GM23248 (cell line): ENCODE measurements at regions not wholly inside any gene's neighbourhood (a gene's known extent, or its start where the extent isn't known, plus 50 kb on each side); places are given as distances from the start of the nearest gene placed in this dataset.
"Not testable (repeated sequence)": the region's sequence is repeated elsewhere in the genome, so short reads cannot be mapped to it uniquely, and the experiment has no call there.

ENCODE experiments used
- DNase-seq: peaks from one replicate; pipeline ENCODE4 v3.0.0-alpha.2; 2015
- H2AFZ ChIP-seq: fragments of 200-600 bp; sonication (generic); 2 replicates; pipeline ENCODE4 v1.6.1; 2016; ENCODE audit warnings: antibody characterized with exemption
- H3F3A ChIP-seq: fragments of 200-600 bp; sonication (generic); 2 replicates; pipeline ENCODE4 v1.6.1; 2016; ENCODE audit warnings: mild to moderate bottlenecking, antibody characterized with exemption, mixed run types; ENCODE audit not compliant: insufficient read depth
- H3K27ac ChIP-seq: fragments of 200-600 bp; sonication (generic); 2 replicates; pipeline ENCODE4 v1.5.1; 2016; ENCODE audit warnings: mild to moderate bottlenecking
- H3K27me3 ChIP-seq: fragments of 200-600 bp; sonication (generic); replicated peaks from 2 replicates; pipeline ENCODE4 v1.6.1; 2016; ENCODE audit warnings: mild to moderate bottlenecking; ENCODE audit not compliant: insufficient read depth
- H3K36me3 ChIP-seq: fragments of 200-600 bp; sonication (generic); 2 replicates; pipeline ENCODE4 v1.6.1; 2016; ENCODE audit warnings: low read depth, mild to moderate bottlenecking
- H3K4me1 ChIP-seq: fragments of 200-600 bp; sonication (generic); 2 replicates; pipeline ENCODE4 v1.6.1; 2016; ENCODE audit warnings: mild to moderate bottlenecking; ENCODE audit not compliant: insufficient read depth
- H3K4me2 ChIP-seq: fragments of 200-600 bp; sonication (generic); one replicate; pipeline ENCODE4 v1.6.1; 2016; ENCODE audit warnings: mild to moderate bottlenecking; ENCODE audit not compliant: unreplicated experiment
- H3K4me3 ChIP-seq: fragments of 200-600 bp; sonication (generic); 2 replicates; pipeline ENCODE4 v1.5.1; 2016; ENCODE audit warnings: mild to moderate bottlenecking
- H3K79me2 ChIP-seq: fragments of 200-600 bp; sonication (generic); 2 replicates; pipeline ENCODE4 v1.6.1; 2016; ENCODE audit warnings: mild to moderate bottlenecking; ENCODE audit not compliant: insufficient read depth
- H3K9ac ChIP-seq: fragments of 200-600 bp; sonication (generic); 2 replicates; pipeline ENCODE4 v1.6.1; 2016; ENCODE audit warnings: mild to moderate bottlenecking
- H3K9me2 ChIP-seq: fragments of 200-600 bp; sonication (generic); 2 replicates; pipeline ENCODE4 v1.6.1; 2016; ENCODE audit warnings: mixed run types, mild to moderate bottlenecking, moderate library complexity; ENCODE audit not compliant: insufficient read depth
- H3K9me3 ChIP-seq: fragments of 200-600 bp; sonication (generic); one replicate; pipeline ENCODE4 v1.6.1; 2017; ENCODE audit warnings: low read depth
- H4K20me1 ChIP-seq: fragments of 200-600 bp; sonication (generic); 2 replicates; pipeline ENCODE4 v1.6.0; 2016; ENCODE audit not compliant: insufficient read depth
- EZH2 ChIP-seq: fragments of 200-600 bp; sonication (generic); IDR thresholded peaks from 2 replicates; pipeline ENCODE4 v1.6.1; 2018; ENCODE audit warnings: antibody characterized with exemption, mild to moderate bottlenecking; ENCODE audit not compliant: insufficient read depth, poor library complexity, severe bottlenecking
- EZH2phosphoT487 ChIP-seq: fragments of 200-600 bp; sonication (generic); IDR thresholded peaks from 2 replicates; pipeline ENCODE4 v1.6.1; 2018; ENCODE audit warnings: antibody characterized with exemption, moderate library complexity, mild to moderate bottlenecking, low read depth; ENCODE audit not compliant: insufficient read depth
- WGBS, 2 experiments: methylation state at CpG; one replicate each; pipeline ENCODE4 v1.1.6; 2015 to 2017; ENCODE audit warnings: low lambda C conversion rate in 2 of 2, low coverage in 1 of 2; ENCODE audit errors: missing lambda C conversion rate in 2 of 2; 5-methylcytosine and 5-hydroxymethylcytosine counted together
- in situ Hi-C: fragments of 300-500 bp; cut with MboI; formaldehyde crosslinking; loops from 2 replicates; pipeline ENCODE4 v1.15.0; 2020

GRCh38 chr12:67788118-67788517 lies 139.6 kb downstream of the DYRK2 start:
- TF ChIP-seq EZH2 (no peak), EZH2phosphoT487 (no peak)
- H3K9me2 ChIP-seq: no peaks in the 10 kb centered on the region
- H3K4me2 ChIP-seq: no peak overlapping the region
- no peaks in the 10 kb centered on the region for H4K20me1 ChIP-seq
- no peak overlapping the region for H2AFZ ChIP-seq
- no peaks in the 10 kb centered on the region for H3K27me3 ChIP-seq
- no peaks in the 10 kb centered on the region for H3K36me3 ChIP-seq
- no peak for DNase-seq
- H3K4me3 ChIP-seq: no peak overlapping the region
- H3K9me3 ChIP-seq: no peaks in the 10 kb centered on the region
- in situ Hi-C loops: no loop called here
- 78 to 81% methylated on average over 5 of the region's 5 CpGs for WGBS, 2 experiments
- no peaks in the 10 kb centered on the region for H3K79me2 ChIP-seq
- H3K27ac ChIP-seq: no peak overlapping the region
- H3F3A ChIP-seq: no peaks in the 10 kb centered on the region
- H3K4me1 ChIP-seq: no peaks in the 10 kb centered on the region; the same call in 1 of the 2 replicates
- no peak overlapping the region for H3K9ac ChIP-seq

GRCh38 chr12:67789266-67789665 lies 140.7 kb downstream of the DYRK2 start:
- H3K9me3 ChIP-seq: no peaks in the 10 kb centered on the region
- no peak overlapping the region for H3K9ac ChIP-seq
- H4K20me1 ChIP-seq: no peaks in the 10 kb centered on the region
- no peaks in the 10 kb centered on the region for H3K36me3 ChIP-seq
- H3K27ac ChIP-seq: no peak overlapping the region
- H3K27me3 ChIP-seq: no peaks in the 10 kb centered on the region
- DNase-seq: no peak
- in situ Hi-C loops: no loop called here
- H3K4me2 ChIP-seq: no peak overlapping the region
- H3F3A ChIP-seq: no peaks in the 10 kb centered on the region
- no peak overlapping the region for H2AFZ ChIP-seq
- no peaks in the 10 kb centered on the region for H3K79me2 ChIP-seq
- no peak overlapping the region for H3K4me3 ChIP-seq
- no peaks in the 10 kb centered on the region for H3K9me2 ChIP-seq
- peaks cover 4% of the 10 kb centered on the region; the same call in 1 of the 2 replicates for H3K4me1 ChIP-seq
- no peak for TF ChIP-seq EZH2
- no peak for TF ChIP-seq EZH2phosphoT487

GRCh38 chr12:67790660-67791059 lies 142.1 kb downstream of the DYRK2 start:
- Histone ChIP-seq H3K9me2 (no peaks in the 10 kb centered on the region), H3K79me2 (no peaks in the 10 kb centered on the region), H3K4me2 (no peak overlapping the region), H3K9ac (no peak overlapping the region), H3K27ac (no peak overlapping the region), H2AFZ (no peak overlapping the region), H3K9me3 (no peaks in the 10 kb centered on the region), H3F3A (no peaks in the 10 kb centered on the region), H3K27me3 (no peaks in the 10 kb centered on the region), H3K4me3 (no peak overlapping the region), H3K36me3 (no peaks in the 10 kb centered on the region), H4K20me1 (no peaks in the 10 kb centered on the region), H3K4me1 (peaks cover 6% of the 10 kb centered on the region; the same call in 1 of the 2 replicates)
- DNase-seq: no peak
- TF ChIP-seq EZH2 (no peak), EZH2phosphoT487 (no peak)
- WGBS, 2 experiments: 78 to 95% methylated on average over 2 of the region's 2 CpGs
- in situ Hi-C loops: no loop called here

- H3K9ac ChIP-seq, DNase-seq, H4K20me1 ChIP-seq, H3K27me3 ChIP-seq, H3K4me1 ChIP-seq, H3K27ac ChIP-seq, H3K79me2 ChIP-seq, H3K4me2 ChIP-seq, H2AFZ ChIP-seq, H3K9me3 ChIP-seq, H3K36me3 ChIP-seq, in situ Hi-C loops, H3K4me3 ChIP-seq, H3K9me2 ChIP-seq, H3F3A ChIP-seq: not testable (repeated sequence)
- WGBS, 2 experiments: 91 to 93% methylated on average over 3 of the region's 3 CpGs
Measured at GRCh38 chr12:67791362-67791761, 142.8 kb downstream of the DYRK2 start.

GRCh38 chr12:67792185-67792584 lies 143.6 kb downstream of the DYRK2 start:
- TF ChIP-seq EZH2phosphoT487 (no peak), EZH2 (no peak)
- in situ Hi-C loops: no loop called here
- no peaks in the 10 kb centered on the region for H3K9me3 ChIP-seq

More at GRCh38 chr12:67792185-67792584, 143.6 kb downstream of the DYRK2 start:
- no peak overlapping the region for H2AFZ ChIP-seq
- 89 to 95% methylated on average over 10 to 12 of the region's 12 CpGs for WGBS, 2 experiments
- H3K9ac ChIP-seq: no peak overlapping the region
- no peak for DNase-seq
- H3K9me2 ChIP-seq: no peaks in the 10 kb centered on the region
- H3F3A ChIP-seq: no peaks in the 10 kb centered on the region
- no peaks in the 10 kb centered on the region for H3K27me3 ChIP-seq
- H3K4me2 ChIP-seq: no peak overlapping the region
- H3K27ac ChIP-seq: no peak overlapping the region
- H3K4me1 ChIP-seq: peaks cover 6% of the 10 kb centered on the region; the same call in 1 of the 2 replicates
- no peaks in the 10 kb centered on the region for H3K36me3 ChIP-seq
- no peaks in the 10 kb centered on the region for H3K79me2 ChIP-seq
- no peaks in the 10 kb centered on the region for H4K20me1 ChIP-seq
- no peak overlapping the region for H3K4me3 ChIP-seq
